Activated naive CD4-positive, alpha-beta T cell (primary cell): ENCODE measurements at regions not wholly inside any gene's neighbourhood (a gene's known extent, or its start where the extent isn't known, plus 50 kb on each side); places are given as distances from the start of the nearest gene placed in this dataset.

ENCODE experiments used
- DNase-seq, 4 experiments: peaks; one replicate each; lab custom pipeline; 2025; lab: John Stamatoyannopoulos, UW

DNA sequence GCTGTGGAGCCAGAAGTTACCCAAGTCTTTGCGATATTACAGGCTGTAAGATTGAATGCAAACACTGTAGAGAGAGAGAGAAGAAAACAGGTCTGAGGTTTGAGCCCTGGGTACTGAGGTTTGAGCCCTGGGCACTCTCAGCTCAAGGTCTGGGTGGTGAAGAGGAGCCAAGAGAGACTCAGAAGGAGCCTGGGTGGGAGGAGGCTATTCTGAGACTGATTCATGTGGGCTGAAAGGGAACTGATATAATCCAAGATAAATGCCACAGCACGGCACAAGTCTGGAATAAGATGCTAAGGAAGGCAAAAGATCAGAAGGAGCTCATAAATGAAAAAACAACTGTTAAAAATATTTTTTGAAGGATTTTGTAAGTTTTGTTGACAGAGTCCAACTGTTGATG, 407.6 kb upstream of the HS6ST1 start:
- no peak for DNase-seq

DNA sequence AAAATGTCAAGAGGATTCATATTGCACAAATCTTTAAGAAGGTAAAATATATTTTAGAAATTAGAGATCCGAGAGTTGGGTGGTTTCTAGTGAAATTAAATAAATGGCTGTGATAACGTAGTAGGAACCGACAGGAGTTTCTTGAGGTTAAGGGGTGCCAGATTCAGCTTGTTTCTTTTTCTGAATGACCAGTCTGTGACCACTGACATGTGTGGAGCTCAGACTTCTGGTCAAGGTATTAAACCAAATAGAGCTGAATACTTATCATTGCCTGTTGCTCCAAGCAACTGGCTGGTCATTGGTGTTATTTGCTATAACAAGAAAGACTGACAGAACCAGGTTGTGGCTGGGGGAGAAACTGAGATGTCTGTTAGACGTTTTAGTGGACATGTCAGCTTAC, 408.2 kb upstream of the HS6ST1 start:
- no peak for DNase-seq

DNA sequence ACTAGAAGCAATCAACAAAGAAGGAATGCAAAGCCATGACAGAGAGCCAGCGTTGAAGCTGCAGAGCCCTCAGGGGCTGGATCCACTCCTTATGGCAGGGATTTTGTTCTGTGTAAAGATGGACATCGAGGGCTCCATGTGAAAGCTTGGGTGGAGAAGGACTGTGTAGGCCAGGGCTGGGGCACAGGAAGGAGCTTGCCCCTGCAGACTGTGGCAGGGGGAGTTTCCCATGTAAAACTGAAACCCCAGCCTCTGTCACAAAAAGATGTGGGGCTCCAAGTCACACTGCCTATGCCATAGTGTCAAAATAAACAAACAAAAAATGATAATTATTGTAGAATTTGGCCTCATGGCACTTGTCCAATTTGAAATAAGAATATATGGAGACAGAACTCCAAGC, 408.7 kb upstream of the HS6ST1 start:
- no peak for DNase-seq

GRCh38 chr2:128727914-128728313, 409.2 kb upstream of the HS6ST1 start:
- DNase-seq, result no peak

GRCh38 chr2:128729051-128729450, 410.4 kb upstream of the HS6ST1 start:
- DNase-seq, result no peak

DNA sequence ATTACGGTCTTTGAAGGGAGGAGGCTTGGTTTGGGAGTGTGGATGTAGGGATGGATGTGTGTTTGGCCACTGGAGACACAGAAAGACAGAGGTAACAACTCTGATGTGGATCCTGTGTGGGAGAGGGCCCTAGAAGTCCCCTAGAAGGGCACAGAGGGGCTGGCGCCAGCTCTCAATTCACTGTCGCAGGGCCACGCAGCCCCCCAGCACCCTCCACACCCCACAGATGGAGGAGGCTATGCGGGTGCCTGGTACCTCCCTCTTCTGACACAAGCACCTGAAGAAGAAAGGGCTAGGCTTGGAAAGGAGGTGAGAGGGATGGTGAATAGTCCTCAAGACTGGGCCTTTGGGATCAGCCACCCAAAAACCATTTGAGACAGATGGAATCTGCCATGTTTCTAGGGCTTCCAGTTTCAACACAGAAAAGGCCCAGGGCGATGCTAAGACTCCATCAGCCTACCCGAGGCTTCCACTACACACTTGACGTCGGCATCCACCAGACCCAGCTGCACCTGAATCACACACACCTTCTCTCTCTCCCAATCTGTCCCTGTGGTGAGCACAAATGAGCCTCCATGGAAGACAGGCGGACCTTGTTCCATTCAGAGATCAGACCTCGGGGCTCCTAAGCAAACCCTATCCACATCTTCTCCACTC, 413.5 kb upstream of the HS6ST1 start:
- DNase-seq, result no peak

DNA sequence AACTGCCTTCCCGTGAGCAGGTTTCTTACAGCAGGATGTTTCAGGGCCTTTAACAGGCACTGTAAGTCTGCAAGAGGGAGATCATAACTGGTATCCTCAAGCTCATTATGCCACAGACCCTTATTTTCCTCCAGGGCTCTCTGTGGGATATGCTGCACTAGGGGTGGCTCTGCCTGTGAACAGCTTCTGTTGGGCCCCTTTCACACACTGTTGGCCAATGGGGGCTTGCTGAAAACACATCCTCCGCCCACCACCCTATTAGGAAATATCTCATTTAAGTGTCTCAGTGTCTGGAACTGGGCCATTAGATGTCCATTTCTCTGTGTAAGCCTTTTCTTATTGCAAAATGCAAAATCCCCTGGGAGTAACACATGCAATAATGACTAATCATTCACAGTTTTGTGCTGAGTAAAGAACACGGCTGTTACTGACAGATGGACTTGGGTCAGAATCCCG, 414.3 kb upstream of the HS6ST1 start:
- DNase-seq, result no peak

DNA sequence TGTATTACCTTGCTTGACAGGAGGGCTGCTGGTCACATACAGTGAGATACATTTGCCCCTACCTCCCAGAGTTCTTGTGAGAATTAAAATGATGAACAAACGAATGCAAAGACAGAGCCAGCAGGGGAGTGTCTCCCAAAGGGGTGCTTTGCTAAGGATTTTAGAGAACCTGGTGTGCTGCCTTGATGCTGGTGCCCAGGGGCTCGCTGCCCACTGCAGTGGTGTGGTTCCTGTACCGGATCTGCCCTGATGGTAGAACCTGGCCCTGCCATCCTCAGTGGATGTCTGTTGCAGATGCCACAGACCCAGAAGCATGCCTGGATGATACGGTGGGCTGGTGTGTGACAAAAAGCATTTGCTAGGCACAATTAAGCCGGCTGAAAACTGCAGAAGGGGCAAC, 414.8 kb upstream of the HS6ST1 start:
- DNase-seq, result no peak

- DNase-seq, result no peak
These were observed 416.0 kb upstream of the HS6ST1 start for GRCh38 chr2:128734521-128735295.

DNA sequence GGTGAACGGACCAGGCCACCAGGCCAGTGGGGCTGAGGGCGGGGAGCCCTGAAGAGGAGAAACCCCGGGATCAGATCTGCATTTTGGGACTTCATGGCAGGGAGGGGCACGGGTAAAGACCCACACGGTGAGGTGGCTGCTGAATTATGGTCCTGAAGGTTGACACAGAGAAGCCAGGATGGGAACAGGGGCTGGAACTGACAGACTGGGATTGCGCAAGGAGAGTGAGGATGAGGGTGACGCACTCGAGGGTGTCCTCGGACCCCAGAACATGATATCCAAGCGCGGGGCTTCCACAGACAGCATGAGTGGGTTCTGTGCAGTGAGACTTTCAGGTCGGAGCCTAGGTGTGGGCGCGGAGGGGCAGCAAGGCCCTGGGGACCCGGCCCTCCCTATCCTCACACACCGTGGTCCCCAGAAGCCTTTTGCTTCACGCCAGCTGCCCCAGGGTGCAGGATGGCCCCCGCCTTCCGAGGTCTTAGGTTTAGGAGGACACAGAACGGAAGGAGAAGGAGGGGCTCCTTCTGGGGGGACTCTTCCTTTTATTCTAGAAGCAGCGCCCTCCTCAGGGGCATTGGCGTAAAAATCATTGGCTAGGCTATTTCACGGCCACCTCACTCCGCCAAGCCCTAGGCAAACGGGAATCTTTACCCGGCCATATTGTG, 416.8 kb upstream of the HS6ST1 start:
- DNase-seq, result no peak

DNA sequence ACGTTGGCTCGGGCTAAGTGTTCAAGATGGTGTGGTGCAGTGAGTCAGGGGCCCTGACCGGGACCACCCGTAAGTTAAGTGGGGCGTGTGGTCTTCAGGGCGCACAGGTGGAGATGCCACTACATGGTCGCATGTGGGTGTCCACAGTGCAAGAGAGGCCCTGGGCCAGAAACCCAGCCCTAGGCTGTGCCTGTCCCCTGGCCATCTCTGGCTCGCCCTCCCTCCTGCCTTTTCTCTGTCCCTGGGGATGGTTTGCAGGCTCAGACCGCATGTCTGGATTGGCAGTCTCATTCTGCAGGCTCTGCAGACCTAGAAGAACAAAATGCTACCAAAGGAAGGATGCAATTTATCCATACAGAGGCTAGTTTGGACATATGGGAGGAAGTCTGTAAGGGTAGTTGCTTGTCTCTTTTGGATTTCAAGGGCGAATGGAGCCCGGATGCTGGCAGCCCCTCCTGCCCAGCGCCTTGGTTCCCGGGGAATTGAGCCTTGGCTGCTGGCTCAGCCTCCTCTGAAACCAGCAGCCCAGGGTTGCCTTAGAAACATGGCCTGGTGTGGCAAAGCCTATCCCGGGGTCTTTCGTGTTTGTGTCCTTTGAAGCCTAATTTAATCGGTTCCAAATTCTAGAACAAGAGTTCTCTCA, 417.5 kb upstream of the HS6ST1 start:
- no peak for DNase-seq

GRCh38 chr2:128736689-128737545, 418.2 kb upstream of the HS6ST1 start:
- peak in 3 of 4 experiments; percentile 3 to 31 (median 20) for DNase-seq

GRCh38 chr2:128737546-128737826, 418.8 kb upstream of the HS6ST1 start:
- no peak for DNase-seq

DNA sequence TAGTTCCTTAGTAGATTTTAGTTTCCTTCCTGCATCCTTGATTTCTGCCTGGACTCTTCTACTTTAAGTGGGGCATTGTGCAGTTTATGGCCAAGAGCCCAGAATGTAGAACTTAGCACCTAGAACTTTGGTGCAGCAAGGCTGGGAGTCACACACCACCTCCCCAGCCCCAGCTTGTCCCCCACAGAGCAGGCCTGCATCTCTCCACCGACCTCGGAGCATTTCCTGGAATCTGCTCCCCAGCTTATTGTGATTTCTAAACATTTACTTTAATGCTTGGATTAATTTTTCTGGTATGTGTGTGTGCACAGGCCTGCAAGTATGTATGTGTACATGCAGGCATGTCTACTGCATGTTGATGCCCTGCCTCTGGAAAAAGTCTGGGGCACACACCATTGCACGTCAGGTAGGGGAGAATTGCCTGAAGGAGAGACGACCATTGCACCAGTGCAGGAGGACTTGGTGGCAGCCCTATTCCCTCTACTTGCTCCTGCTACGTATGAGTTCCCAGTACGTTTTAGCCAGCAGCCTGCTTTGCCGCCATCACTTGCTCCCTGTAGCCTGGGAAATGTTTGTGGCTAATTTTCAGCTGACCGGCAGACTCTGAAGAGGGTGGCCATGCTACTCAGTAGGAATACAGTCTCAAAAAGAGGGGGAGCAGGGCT, 419.9 kb upstream of the HS6ST1 start:
- DNase-seq, result no peak

DNA sequence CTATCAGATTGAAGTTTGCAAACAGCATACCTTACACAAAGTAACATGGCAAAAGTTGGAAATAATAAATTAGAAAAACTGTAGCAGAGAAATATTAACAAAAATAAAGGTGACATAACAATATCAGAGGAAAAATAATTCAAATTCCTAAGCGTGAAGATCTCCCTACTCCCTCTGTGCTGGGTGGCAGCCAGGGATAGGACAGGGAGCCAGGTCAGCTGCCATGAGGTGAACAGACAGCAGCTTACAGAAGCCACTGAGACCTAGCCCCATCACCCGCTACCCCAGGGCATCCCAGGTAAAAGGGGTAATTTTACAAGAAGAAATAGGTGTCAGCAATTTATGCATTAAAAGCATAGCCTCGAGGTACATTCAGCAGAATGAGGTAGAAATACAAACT, 423.8 kb upstream of the HS6ST1 start:
- DNase-seq, result no peak

GRCh38 chr2:128745946-128746345, 427.3 kb upstream of the HS6ST1 start:
- no peak for DNase-seq

DNA sequence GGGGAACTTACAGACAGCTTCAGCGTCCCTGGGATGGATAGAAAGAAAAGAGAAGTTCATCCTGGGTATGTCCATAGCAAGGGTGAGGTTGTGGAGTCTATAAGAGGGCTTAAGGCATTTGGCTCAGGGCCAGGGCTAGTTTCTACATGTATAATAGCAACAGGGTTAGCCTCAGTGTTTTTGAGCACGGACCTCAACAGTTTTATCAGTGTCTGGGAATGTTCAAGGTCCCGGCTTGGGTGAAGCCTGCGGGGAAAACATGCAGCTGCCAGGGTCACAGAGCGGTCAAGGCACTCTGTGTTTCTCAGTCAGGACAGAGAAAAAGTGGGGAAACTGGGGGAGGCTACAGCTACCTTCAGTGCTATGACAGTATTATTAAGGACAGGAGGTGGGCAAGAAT, 427.7 kb upstream of the HS6ST1 start:
- DNase-seq, result no peak

DNA sequence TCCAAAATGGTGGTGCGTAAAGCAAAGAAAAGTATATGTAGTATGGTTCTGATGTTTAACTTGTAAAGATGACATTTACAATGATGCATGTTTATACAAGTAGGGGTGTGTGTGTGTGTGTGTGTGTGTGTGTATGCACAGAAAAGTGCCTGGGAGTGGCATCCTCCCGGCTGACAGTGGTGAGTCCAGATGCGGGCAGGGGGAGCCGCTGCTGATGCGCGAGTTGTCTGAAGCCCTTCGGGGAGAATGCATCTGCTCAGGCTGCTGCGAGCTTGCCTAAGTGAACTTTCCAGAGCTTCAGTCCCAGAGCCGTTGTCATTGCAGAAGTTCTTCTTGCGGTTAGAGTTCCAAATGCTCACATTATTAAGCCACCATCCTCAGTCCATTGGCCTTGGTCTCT, 429.7 kb upstream of the HS6ST1 start:
- no peak for DNase-seq

DNA sequence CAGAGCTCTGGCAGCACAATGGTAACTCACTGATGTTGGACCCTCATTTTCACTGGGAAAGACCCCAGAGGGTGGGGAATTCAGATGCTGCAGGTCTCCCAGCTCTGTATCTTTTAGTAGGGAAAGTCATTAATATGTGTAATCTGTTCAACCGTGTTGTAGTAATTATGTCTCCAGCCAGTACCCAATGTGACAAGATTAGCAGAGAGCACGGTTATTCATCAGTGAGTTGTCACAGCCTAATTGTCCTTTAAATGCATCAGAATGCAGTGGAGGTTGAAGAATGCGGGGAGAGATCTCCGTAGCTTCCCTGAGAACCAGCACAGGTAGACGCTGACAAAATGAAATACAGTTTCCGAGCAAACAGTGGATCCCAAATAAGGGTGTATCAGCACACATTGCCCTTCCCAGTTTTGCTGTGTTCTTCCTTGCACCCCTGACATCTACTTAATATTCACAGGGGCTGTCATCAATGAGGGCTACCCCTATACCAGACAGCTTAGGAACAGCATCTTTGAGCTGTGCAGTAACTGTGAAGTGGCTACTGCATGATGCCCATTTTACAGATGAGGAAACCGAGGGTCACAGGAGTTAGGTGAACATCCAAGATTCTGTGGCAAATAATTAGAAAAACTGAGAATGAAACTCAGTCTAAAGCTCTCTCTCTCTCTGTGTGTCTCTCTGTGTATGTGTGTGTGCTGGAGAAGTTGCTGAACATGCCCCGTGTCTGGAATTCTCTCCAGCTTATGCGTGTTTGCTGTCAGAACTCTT, 430.4 kb upstream of the HS6ST1 start:
- DNase-seq, result no peak

GRCh38 chr2:128750328-128751165, 431.9 kb upstream of the HS6ST1 start:
- DNase-seq, result no peak
